ENCODE measurements at regions not wholly inside any gene's neighbourhood (a gene's known extent, or its start where the extent isn't known, plus 50 kb on each side); places are given as distances from the start of the nearest gene placed in this dataset.

DNA sequence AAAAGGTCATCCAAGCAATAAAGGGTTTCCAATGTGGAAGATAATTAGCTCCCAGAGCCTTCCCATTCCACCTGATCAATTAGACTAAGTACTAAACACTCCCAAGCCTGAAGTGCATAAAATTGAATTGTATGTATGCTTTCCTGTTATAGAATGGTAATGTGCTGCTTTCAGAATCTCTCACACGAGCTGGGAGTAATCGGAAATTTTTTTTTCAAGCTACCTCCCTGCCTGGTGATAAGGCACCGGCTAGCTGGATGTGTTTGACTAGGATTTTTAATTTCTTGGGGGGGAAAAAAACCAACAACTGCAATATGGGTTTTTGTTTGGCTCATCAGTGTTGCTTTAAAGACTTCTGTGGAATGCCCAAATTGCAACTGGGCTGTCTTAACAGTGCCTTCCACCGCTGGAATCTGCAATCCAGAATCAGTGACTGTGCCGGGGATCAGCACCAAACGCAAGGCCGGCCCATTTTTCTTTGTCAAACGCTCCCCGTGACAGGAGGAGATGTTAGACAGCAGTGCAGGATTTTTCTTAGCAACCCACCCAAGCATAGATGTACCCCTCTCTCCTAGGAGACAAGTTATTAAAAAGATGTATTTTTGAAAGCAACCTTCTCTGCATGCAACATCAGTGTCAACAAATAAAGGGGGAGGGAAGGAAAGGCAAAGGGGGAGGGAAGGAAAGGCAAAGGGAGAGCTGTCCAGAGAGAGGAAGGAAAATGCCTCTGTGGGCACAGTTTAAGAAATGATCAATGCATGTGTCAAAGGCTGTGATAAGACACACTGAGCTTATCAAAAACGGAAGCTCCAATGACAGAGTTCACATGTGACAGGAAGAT, 387.2 kb downstream of the NPIPA8 start:
- TF ChIP-seq, protein P1, sequence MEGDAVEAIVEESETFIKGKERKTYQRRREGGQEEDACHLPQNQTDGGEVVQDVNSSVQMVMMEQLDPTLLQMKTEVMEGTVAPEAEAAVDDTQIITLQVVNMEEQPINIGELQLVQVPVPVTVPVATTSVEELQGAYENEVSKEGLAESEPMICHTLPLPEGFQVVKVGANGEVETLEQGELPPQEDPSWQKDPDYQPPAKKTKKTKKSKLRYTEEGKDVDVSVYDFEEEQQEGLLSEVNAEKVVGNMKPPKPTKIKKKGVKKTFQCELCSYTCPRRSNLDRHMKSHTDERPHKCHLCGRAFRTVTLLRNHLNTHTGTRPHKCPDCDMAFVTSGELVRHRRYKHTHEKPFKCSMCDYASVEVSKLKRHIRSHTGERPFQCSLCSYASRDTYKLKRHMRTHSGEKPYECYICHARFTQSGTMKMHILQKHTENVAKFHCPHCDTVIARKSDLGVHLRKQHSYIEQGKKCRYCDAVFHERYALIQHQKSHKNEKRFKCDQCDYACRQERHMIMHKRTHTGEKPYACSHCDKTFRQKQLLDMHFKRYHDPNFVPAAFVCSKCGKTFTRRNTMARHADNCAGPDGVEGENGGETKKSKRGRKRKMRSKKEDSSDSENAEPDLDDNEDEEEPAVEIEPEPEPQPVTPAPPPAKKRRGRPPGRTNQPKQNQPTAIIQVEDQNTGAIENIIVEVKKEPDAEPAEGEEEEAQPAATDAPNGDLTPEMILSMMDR (IDR thresholded peaks at IDR 0.05) = no peak
- TF ChIP-seq POLR2A (IDR thresholded peaks at IDR 0.05) = no peak
- TF ChIP-seq POLR2AphosphoS5 (IDR thresholded peaks at IDR 0.05) = no peak

All from breast epithelium (tissue), 3 donors.